Right hindlimb (tissue), 1 donor: ENCODE measurements at regions not wholly inside any gene's neighbourhood (a gene's known extent, or its start where the extent isn't known, plus 50 kb on each side); places are given as distances from the start of the nearest gene placed in this dataset.
"Not testable (repeated sequence)": the region's sequence is repeated elsewhere in the genome, so short reads cannot be mapped to it uniquely, and the experiment has no call there.

Source experiments
- DNase-seq: peaks from one replicate; pipeline ENCODE4 v3.0.0-alpha.2; 2018

DNA sequence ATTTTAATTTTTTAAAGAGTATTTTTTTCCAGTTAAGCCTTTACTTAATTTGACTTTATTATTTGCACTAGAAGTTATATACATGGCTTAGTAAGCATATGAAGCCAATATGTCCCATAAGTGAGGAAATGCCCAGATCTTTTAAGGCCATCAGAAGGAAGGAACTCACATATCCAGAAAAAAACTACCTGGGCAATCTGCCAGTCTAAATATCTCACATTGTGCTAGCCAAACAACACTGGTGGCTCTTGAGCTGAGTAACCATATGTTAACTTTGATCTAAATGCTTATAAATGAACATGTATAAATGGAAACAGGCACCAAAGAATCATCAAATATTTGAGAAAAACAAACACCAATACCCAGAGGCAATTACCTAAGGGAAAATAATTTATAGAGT lies 138.6 kb upstream of the APOOL start:
- DNase-seq, result no peak

- not testable (repeated sequence) for DNase-seq
Observed at GRCh38 chrX:84870281-84870680, 133.4 kb upstream of the APOOL start.

DNA sequence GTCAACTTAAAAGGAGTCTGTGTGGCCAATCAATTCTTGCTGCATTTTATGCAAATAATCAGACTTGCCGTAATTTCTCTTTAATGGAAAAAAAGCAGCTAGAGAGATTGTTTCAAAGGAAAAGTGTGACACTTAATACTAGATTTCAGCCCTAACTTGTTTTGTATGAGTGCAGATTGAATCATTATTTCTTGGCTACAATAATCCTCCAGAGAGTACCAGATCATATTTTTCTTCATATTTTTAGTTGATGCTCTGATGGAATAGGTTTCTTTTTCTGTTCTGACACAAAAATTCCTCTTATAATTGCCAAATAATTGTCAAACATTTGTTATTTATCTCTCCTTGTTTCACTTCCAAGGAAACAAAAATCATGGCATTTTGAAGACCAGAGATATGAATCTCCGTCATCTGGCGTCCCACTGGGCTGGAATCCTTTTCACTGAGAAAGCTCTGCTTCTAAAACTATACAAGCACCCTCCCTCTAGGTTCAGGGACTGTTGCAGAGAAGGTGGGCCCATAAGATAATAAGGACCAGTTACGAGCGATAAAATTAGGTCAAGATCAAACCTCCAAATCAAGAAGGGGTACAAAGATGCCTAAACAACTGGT lies 131.4 kb upstream of the APOOL start:
- not testable (repeated sequence) for DNase-seq

GRCh38 chrX:84873176-84873575 lies 130.5 kb upstream of the APOOL start:
- no peak for DNase-seq

DNA sequence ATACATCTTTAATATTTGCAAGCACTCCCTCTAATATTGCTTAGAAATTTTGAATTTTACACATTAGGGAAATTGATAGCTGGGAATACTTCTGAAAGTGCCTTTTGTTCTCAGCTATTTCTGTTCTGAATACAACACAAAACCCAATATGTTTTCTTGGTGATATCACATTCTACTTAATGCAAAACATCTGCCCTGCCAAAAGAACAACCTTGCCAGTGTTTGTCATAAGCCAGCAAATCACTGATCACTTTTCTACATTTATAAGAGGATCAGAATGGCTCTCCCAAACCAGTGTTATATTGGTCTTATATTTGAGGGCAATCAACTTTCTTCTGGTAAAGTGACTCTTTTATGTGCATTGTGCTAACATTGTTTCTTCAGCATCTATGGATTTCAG lies 126.8 kb upstream of the APOOL start:
- DNase-seq, result no peak

- no peak for DNase-seq
Observed at GRCh38 chrX:84893897-84894296, 109.8 kb upstream of the APOOL start.

- no peak for DNase-seq
Observed at GRCh38 chrX:84907324-84907968, 96.2 kb upstream of the APOOL start.

DNA sequence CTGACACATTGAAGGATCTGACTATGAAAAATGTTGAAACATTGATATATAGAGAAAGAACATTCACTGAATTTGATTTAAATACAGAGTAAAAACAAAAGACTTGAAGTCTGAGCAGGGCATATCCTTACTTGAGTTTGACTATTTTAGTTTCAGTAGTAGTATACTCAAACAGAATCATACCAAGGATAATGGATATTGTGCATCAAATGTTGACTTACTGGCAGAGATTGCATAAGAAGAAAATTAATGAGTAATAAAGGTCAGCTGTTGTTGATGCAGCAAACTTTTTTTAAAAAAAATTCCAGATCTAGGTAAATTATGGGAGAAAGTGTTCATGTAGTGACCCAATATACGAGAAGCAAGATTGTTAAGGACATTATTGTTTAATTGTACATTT lies 94.5 kb upstream of the APOOL start:
- no peak for DNase-seq

DNA sequence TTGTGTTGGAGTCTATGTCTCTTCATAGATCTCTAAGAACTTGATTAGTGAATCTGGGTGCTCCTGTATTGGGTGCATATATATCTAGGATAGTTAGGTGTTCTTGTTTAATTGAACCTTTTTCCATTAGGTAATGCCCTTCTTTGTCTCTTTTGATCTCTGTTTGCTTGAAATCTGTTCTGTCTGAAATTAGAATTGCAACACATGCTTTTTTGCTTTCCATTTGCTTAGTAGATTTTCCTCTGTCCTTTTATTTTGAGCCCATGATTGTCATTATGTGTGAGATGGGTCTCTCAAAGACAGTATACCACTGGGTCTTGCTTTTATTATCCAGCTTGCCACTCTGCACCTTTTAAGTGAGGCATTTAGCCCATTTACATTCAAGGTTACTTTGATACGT lies 79.1 kb upstream of the APOOL start:
- DNase-seq, result no peak

- DNase-seq, result no peak
Observed at GRCh38 chrX:84932814-84933213, 70.9 kb upstream of the APOOL start.

GRCh38 chrX:84933956-84934556 lies 69.6 kb upstream of the APOOL start:
- DNase-seq, result peak; percentile 12
